H9 (cell line): ENCODE measurements at regions not wholly inside any gene's neighbourhood (a gene's known extent, or its start where the extent isn't known, plus 50 kb on each side); places are given as distances from the start of the nearest gene placed in this dataset.

Source experiments
- DNase-seq: peaks from one replicate; pipeline ENCODE4 v3.0.0-alpha.2; 2017
- H2AFZ ChIP-seq: one replicate; pipeline ENCODE4 v1.6.1; 2013; ENCODE audit warnings: mild to moderate bottlenecking, low read length, control low read depth, moderate library complexity
- H2AK5ac ChIP-seq: 2 replicates; pipeline ENCODE4 v1.6.1; 2013; ENCODE audit warnings: low read length, control low read depth, mixed read lengths; ENCODE audit not compliant: insufficient read length
- H2BK120ac ChIP-seq: one replicate; pipeline ENCODE4 v1.6.1; 2013; ENCODE audit warnings: low read depth, mild to moderate bottlenecking, low read length, control low read depth, inconsistent platforms; ENCODE audit not compliant: poor library complexity, severe bottlenecking
- H2BK12ac ChIP-seq: 2 replicates; pipeline ENCODE4 v1.6.1; 2013; ENCODE audit warnings: low read length, control low read depth, mixed read lengths, low read depth; ENCODE audit not compliant: insufficient read length
- H2BK15ac ChIP-seq: 2 replicates; pipeline ENCODE4 v1.6.1; 2013; ENCODE audit warnings: low read depth, low read length, control low read depth
- H2BK20ac ChIP-seq: one replicate; pipeline ENCODE4 v1.6.1; 2013; ENCODE audit warnings: low read depth, mild to moderate bottlenecking, low read length, control low read depth, inconsistent platforms; ENCODE audit not compliant: poor library complexity, severe bottlenecking
- H2BK5ac ChIP-seq: 2 replicates; pipeline ENCODE4 v1.6.1; 2013; ENCODE audit warnings: low read length, control low read depth, mixed read lengths; ENCODE audit not compliant: insufficient read length
- H3K14ac ChIP-seq: 2 replicates; pipeline ENCODE4 v1.6.1; 2013; ENCODE audit warnings: low read length, control low read depth; ENCODE audit not compliant: insufficient read depth
- H3K18ac ChIP-seq: 2 replicates; pipeline ENCODE4 v1.6.1; 2013; ENCODE audit warnings: low read depth, mild to moderate bottlenecking, mixed read lengths, low read length, control low read depth; ENCODE audit not compliant: insufficient read length
- H3K23ac ChIP-seq: 2 replicates; pipeline ENCODE4 v1.6.1; 2013; ENCODE audit warnings: low read length, control low read depth, mixed read lengths, low read depth; ENCODE audit not compliant: insufficient read length
- H3K23me2 ChIP-seq: 2 replicates; pipeline ENCODE4 v1.6.1; 2013; ENCODE audit warnings: low read depth, mild to moderate bottlenecking, mixed read lengths, low read length, control low read depth; ENCODE audit not compliant: insufficient read length, poor library complexity, severe bottlenecking
- H3K27ac ChIP-seq: 2 replicates; pipeline ENCODE4 v1.5.1; 2013; ENCODE audit warnings: low read length, control low read depth, mixed read lengths, low read depth; ENCODE audit not compliant: insufficient read length
- H3K27me3 ChIP-seq: 2 replicates; pipeline ENCODE4 v1.6.1; 2013; ENCODE audit warnings: low read length, control low read depth, inconsistent platforms; ENCODE audit not compliant: insufficient read depth
- H3K4ac ChIP-seq: 2 replicates; pipeline ENCODE4 v1.6.1; 2013; ENCODE audit warnings: low read depth, mild to moderate bottlenecking, control low read depth, inconsistent platforms, low read length, moderate library complexity
- H3K4me1 ChIP-seq: 2 replicates; pipeline ENCODE4 v1.6.1; 2013; ENCODE audit warnings: low read length, control low read depth, inconsistent platforms; ENCODE audit not compliant: insufficient read depth
- H3K4me2 ChIP-seq: 2 replicates; pipeline ENCODE4 v1.6.1; 2013; ENCODE audit warnings: low read length, control low read depth, mixed read lengths; ENCODE audit not compliant: insufficient read length, insufficient read depth
- H3K56ac ChIP-seq: 2 replicates; pipeline ENCODE4 v1.6.1; 2013; ENCODE audit warnings: low read depth, mild to moderate bottlenecking, mixed read lengths, low read length, control low read depth; ENCODE audit not compliant: insufficient read length
- H3K79me1 ChIP-seq: 2 replicates; pipeline ENCODE4 v1.6.1; 2013; ENCODE audit warnings: low read depth, mild to moderate bottlenecking, moderate library complexity, low read length, control low read depth, inconsistent platforms; ENCODE audit not compliant: insufficient read depth, poor library complexity, severe bottlenecking
- H3K79me2 ChIP-seq: 2 replicates; pipeline ENCODE4 v1.6.1; 2013; ENCODE audit warnings: low read length, control low read depth, inconsistent platforms; ENCODE audit not compliant: insufficient read depth
- H3K9ac ChIP-seq: 2 replicates; pipeline ENCODE4 v1.6.1; 2013; ENCODE audit warnings: low read length, control low read depth, mixed read lengths; ENCODE audit not compliant: insufficient read length; ENCODE audit errors: extremely low read depth
- H3K9me3 ChIP-seq: one replicate; pipeline ENCODE4 v1.6.1; 2013; ENCODE audit warnings: low read depth, low read length, inconsistent platforms; ENCODE audit not compliant: control insufficient read depth
- H3T11ph ChIP-seq: one replicate; pipeline ENCODE4 v1.6.1; 2013; ENCODE audit warnings: mild to moderate bottlenecking, low read length, control low read depth, inconsistent platforms
- H4K20me1 ChIP-seq: one replicate; pipeline ENCODE4 v1.6.1; 2013; ENCODE audit not compliant: control insufficient read depth, insufficient read length, insufficient read depth
- H4K5ac ChIP-seq: 2 replicates; pipeline ENCODE4 v1.6.1; 2013; ENCODE audit warnings: low read depth, mild to moderate bottlenecking, mixed read lengths, low read length, control low read depth; ENCODE audit not compliant: insufficient read length
- H4K8ac ChIP-seq: replicated peaks from 2 replicates; pipeline ENCODE4 v1.6.1; 2013; ENCODE audit warnings: low read length, control low read depth, mixed read lengths, low read depth; ENCODE audit not compliant: insufficient read length
- H4K91ac ChIP-seq: 2 replicates; pipeline ENCODE4 v1.6.1; 2013; ENCODE audit warnings: low read depth, mild to moderate bottlenecking, moderate library complexity, mixed read lengths, low read length, control low read depth; ENCODE audit not compliant: insufficient read length
- H3K27ac Mint-ChIP-seq, 3 experiments: 2 replicates in 2 of 3; 3 replicates in 1 of 3; pipeline ENCODE4 v1.8.0; 2020 to 2021; ENCODE audit warnings: mixed read lengths in 3 of 3, mild to moderate bottlenecking in 1 of 3, moderate library complexity in 1 of 3
- H3K27me3 Mint-ChIP-seq: 2 replicates; pipeline ENCODE4 v1.8.0; 2021; ENCODE audit warnings: low read depth, mild to moderate bottlenecking, moderate library complexity, mixed read lengths
- H3K36me3 Mint-ChIP-seq, 3 experiments: 2 replicates in 2 of 3; 3 replicates in 1 of 3; pipeline ENCODE4 v1.8.0; 2020 to 2021; ENCODE audit warnings: low read depth in 3 of 3, mixed read lengths in 3 of 3; ENCODE audit not compliant: insufficient read depth in 1 of 3
- H3K4me1 Mint-ChIP-seq, 2 experiments: 2 replicates each; pipeline ENCODE4 v1.8.0; 2020; ENCODE audit warnings: mixed read lengths in 2 of 2
- H3K4me3 Mint-ChIP-seq, 2 experiments: 2 replicates in 1 of 2; 3 replicates in 1 of 2; pipeline ENCODE4 v1.8.0; 2020 to 2021; ENCODE audit warnings: mild to moderate bottlenecking in 2 of 2, mixed read lengths in 2 of 2, moderate library complexity in 1 of 2
- H3K9me3 Mint-ChIP-seq, 2 experiments: 2 replicates in 1 of 2; 3 replicates in 1 of 2; pipeline ENCODE4 v1.8.0; 2020; ENCODE audit warnings: mild to moderate bottlenecking in 2 of 2, mixed read lengths in 2 of 2, moderate library complexity in 1 of 2
- CTCF ChIP-seq: fragments of 200-600 bp; sonication (generic); conservative IDR thresholded peaks from 3 replicates; pipeline ENCODE4 v1.8.0; 2021; ENCODE audit warnings: antibody characterized with exemption, mild to moderate bottlenecking
- WGBS: extraction: QIAGEN DNeasy Blood & Tissue Kit; methylation state at CpG from one replicate; pipeline ENCODE4 v1.1.7; 2013; ENCODE audit warnings: missing lambda C conversion rate, low lambda C conversion rate, mixed read lengths; ENCODE audit not compliant: insufficient read length; ENCODE audit errors: extremely low coverage; 5-methylcytosine and 5-hydroxymethylcytosine counted together

- H3K36me3 Mint-ChIP-seq, result no peaks in the 10 kb centered on the region
- no peak overlapping the region for H3K4me3 Mint-ChIP-seq
- Histone ChIP-seq H2BK12ac (no peak overlapping the region), H3K23ac (no peak overlapping the region), H3K23me2 (no peaks in the 10 kb centered on the region), H4K91ac (no peak overlapping the region), H3K56ac (no peak overlapping the region), H2BK20ac (no peak overlapping the region), H2BK120ac (no peak overlapping the region), H3K9ac (no peak overlapping the region), H4K5ac (no peak overlapping the region), H3K4me1 (peaks cover 3% of the 10 kb centered on the region; the same call in 1 of the 2 replicates), H3T11ph (no peak overlapping the region), H3K79me2 (no peaks in the 10 kb centered on the region), H4K20me1 (no peaks in the 10 kb centered on the region), H3K79me1 (no peaks in the 10 kb centered on the region), H2BK5ac (no peak overlapping the region), H3K14ac (peak overlapping the region; percentile 65; the same call in 1 of the 2 replicates), H3K18ac (peak overlapping the region; percentile 13), H3K4ac (no peak overlapping the region), H4K8ac (no peak overlapping the region), H3K9me3 (no peaks in the 10 kb centered on the region), H3K27ac (no peak overlapping the region), H2BK15ac (no peak overlapping the region), H2AFZ (no peak overlapping the region), H3K4me2 (no peak overlapping the region), H3K27me3 (no peaks in the 10 kb centered on the region), H2AK5ac (no peak overlapping the region)
- peaks cover 5 to 12% of the 10 kb centered on the region in 2 experiments for H3K4me1 Mint-ChIP-seq
- no peaks in the 10 kb centered on the region; the same call in none of the 2 replicates for H3K27me3 Mint-ChIP-seq
- H3K27ac Mint-ChIP-seq, result peak overlapping the region in 1 of 3 experiments; percentile 94; a peak in 1 of 7 replicates
- DNase-seq, result no peak
- WGBS, result no CpG with 5 or more reads among the region's 23 CpGs
- no peak for TF ChIP-seq CTCF
- no peaks in the 10 kb centered on the region for H3K9me3 Mint-ChIP-seq
Observed at GRCh38 chr18:79610461-79611039, 69.1 kb upstream of the CTDP1 start.
